Bronchial epithelial cell (primary cell): ENCODE measurements at regions not wholly inside any gene's neighbourhood (a gene's known extent, or its start where the extent isn't known, plus 50 kb on each side); places are given as distances from the start of the nearest gene placed in this dataset.
"Not testable (repeated sequence)": the region's sequence is repeated elsewhere in the genome, so short reads cannot be mapped to it uniquely, and the experiment has no call there.

ENCODE experiments used
- DNase-seq: peaks from one replicate; pipeline ENCODE4 v3.0.0-alpha.2; 2010; ENCODE audit warnings: low read depth
- FAIRE-seq: peaks from 2 replicates; lab custom pipeline; 2011; peaks lifted over from hg19 to GRCh38; lab: Jason Lieb, UNC
- H3K27me3 ChIP-seq: 2 replicates; pipeline ENCODE4 v1.5.1; 2011; ENCODE audit warnings: low read length; ENCODE audit not compliant: control insufficient read depth, insufficient read depth
- H3K36me3 ChIP-seq: 2 replicates; pipeline ENCODE4 v1.5.1; 2011; ENCODE audit warnings: low read length; ENCODE audit not compliant: control insufficient read depth, insufficient read depth
- H3K4me3 ChIP-seq: 2 replicates; pipeline ENCODE4 v1.5.1; 2011; ENCODE audit warnings: mild to moderate bottlenecking, low read depth, low read length, control low read depth
- TF ChIP-seq, protein P1 (sequence below): IDR thresholded peaks from 2 replicates; pipeline ENCODE4 v1.5.1; 2011; ENCODE audit warnings: mild to moderate bottlenecking, moderate library complexity, low read length, control low read depth, inconsistent platforms; ENCODE audit not compliant: insufficient read depth, severe bottlenecking

DNA sequence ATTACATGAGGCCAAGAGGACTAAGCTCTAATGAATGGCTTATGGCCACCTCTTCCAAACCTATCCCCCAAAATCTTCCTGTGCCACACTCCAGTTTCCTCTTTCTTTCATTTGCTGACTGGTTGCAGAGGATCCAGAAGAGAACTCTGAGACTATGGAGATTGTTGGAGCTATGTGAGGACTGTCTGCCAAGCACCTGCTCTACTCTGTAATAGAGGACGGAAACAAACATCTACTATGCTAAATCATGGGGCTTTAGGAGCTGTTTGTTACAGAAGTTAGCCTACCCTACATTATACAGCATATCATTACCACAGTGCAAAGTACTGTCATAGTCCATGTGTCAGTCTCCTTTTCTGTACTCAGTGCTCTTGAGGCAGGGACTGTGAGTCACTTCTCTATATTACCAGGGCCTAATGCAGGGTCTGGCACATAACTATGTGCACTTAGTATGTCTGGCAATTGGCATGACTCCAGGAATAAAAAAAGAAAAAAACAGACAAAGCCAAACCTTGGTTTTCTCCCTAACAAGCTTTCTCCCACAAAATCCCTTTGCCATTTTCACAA is 95.1 kb downstream of the RPAP3 start:
- Histone ChIP-seq H3K4me3 (no peak overlapping the region), H3K36me3 (no peaks in the 10 kb centered on the region), H3K27me3 (no peaks in the 10 kb centered on the region)
- no peak for DNase-seq
- TF ChIP-seq, protein P1, sequence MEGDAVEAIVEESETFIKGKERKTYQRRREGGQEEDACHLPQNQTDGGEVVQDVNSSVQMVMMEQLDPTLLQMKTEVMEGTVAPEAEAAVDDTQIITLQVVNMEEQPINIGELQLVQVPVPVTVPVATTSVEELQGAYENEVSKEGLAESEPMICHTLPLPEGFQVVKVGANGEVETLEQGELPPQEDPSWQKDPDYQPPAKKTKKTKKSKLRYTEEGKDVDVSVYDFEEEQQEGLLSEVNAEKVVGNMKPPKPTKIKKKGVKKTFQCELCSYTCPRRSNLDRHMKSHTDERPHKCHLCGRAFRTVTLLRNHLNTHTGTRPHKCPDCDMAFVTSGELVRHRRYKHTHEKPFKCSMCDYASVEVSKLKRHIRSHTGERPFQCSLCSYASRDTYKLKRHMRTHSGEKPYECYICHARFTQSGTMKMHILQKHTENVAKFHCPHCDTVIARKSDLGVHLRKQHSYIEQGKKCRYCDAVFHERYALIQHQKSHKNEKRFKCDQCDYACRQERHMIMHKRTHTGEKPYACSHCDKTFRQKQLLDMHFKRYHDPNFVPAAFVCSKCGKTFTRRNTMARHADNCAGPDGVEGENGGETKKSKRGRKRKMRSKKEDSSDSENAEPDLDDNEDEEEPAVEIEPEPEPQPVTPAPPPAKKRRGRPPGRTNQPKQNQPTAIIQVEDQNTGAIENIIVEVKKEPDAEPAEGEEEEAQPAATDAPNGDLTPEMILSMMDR: no peak
- FAIRE-seq: peak; percentile 62

DNA sequence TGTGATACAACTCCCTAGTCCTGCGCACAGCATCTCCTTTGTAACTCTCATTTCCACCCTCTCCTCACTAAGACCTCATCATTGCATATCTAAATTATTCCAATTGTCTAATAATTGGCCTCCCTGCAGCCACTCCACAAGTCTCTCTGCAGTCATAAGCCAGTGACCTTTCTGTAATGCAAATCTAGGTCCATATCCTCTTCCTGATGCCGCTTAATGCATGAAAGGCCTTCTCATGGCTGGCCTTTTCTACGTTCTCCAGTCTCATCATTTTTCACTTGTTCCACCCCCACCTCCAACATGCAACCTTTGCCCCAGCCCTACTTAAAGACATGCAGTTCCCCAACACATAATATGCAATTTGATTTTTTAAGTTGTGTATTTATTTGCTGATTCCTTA is 96.0 kb downstream of the RPAP3 start:
- no peak for FAIRE-seq
- TF ChIP-seq, protein P1: no peak
- no peak for DNase-seq
- Histone ChIP-seq H3K36me3 (no peaks in the 10 kb centered on the region), H3K27me3 (no peaks in the 10 kb centered on the region), H3K4me3 (no peak overlapping the region)

DNA sequence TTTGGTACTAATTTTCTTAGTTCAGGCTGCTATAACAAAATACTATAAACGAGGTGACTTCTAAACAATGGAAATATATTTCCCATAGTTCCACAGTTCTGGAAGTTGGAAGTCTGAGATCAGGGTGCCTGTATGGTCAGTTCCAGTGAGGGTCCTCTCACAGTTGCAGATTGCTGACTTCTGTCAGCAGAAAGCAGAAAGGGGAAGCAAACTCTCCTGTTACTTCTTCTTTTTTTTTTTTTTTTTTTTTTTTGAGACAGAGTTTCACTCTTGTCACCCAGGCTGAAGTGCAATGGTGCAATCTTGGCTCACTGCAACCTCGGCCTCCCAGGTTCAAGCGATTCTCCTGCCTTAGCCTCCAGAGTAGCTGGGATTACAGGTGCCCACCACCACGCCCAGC is 97.2 kb downstream of the RPAP3 start:
- not testable (repeated sequence) for FAIRE-seq, H3K27me3 ChIP-seq, DNase-seq, H3K36me3 ChIP-seq, H3K4me3 ChIP-seq

DNA sequence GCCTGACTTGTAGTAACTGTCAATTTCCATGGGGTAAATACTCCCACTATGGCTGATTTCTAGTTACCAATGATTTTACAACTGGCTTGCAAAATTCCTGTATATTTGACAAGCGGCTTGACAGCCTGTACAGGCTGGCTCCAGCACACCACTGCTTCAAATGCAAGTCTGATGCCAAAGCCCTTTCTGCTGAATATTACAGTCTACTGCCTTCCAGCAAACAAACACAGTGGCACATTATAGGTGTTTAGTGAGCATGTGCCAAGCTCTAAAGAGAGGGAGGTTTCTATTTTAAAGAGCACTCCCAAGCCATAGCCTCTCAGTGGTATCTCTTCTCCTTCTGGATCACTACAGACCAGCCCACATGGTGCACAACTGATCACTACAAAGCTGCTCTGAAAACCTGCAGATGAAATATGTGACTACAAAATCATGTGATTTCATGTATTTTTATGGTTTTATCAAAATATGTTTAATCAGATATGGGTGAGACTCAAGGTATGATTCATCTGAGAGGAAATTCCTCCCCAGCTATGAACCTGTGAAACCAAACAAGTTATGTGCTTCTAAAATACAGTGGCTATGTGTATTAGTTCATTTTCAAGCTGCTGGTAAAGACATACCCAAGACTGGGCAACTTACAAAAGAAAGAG is 101.5 kb downstream of the RPAP3 start:
- no peak for FAIRE-seq
- Histone ChIP-seq H3K36me3 (no peaks in the 10 kb centered on the region), H3K27me3 (no peaks in the 10 kb centered on the region), H3K4me3 (no peak overlapping the region)
- TF ChIP-seq, protein P1: no peak
- DNase-seq: peak; percentile 33

DNA sequence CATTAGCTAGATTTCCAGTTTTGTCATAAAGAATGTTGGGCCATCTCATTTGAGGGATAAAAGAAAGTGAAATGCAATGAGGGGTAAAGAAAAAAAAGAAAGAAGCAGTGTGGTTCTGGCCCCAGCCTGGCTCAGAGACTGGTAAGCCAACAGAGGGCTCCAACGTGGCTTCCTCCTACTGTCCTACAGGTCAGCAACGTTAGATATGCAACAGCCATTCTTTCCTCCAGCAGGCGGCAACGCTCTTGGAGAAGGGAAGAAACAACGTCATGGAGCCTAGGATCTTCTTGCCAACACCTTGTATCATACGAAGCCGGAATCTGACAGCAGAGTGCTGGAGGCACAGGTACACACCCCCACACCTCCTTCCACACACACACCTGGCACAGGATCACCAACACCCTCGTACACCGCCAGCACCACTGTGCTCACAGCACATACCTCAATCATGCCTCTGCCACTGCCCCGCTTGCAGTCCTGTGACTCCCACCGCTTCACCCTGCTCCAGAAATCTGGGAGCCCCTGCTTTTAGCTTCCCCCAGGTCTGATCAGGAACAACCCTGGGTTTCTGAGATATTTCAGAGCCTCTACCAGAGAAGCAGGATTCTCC is 102.8 kb downstream of the RPAP3 start:
- DNase-seq (no peak), FAIRE-seq (peak; percentile 70)
- H3K36me3 ChIP-seq: no peaks in the 10 kb centered on the region
- TF ChIP-seq, protein P1: no peak
- no peaks in the 10 kb centered on the region for H3K27me3 ChIP-seq
- H3K4me3 ChIP-seq: no peak overlapping the region

DNA sequence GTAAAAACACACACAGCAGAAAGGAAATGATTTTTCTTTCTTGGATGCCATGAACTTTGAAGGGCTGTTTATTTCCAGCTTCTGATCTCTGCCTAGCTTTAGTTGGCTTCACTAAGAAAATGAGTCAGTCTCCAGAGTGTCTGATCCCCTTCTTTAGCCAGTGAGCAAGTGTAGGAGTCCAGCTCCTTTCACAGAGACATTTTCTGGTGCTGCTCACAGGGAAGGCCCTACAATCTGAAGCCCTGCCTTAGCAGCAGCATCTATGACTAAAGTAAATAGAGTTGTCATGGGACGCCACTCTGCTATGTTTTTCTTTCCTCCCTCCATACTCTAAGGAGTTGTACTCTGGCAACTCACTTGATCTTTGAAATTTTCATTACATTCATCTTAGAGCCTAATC is 103.5 kb downstream of the RPAP3 start:
- DNase-seq (no peak), FAIRE-seq (no peak)
- Histone ChIP-seq H3K36me3 (no peaks in the 10 kb centered on the region), H3K27me3 (no peaks in the 10 kb centered on the region), H3K4me3 (no peak overlapping the region)
- TF ChIP-seq, protein P1: no peak
